Upper lobe of left lung (tissue), 6 donors: ENCODE measurements at regions not wholly inside any gene's neighbourhood (a gene's known extent, or its start where the extent isn't known, plus 50 kb on each side); places are given as distances from the start of the nearest gene placed in this dataset.

ENCODE experiments used
- ATAC-seq, 2 donors: fragments of 200-7000 bp; cut with Tn5 transposase; one replicate each; pipeline ENCODE4 v1.9.1; 2022; ENCODE audit warnings: mild to moderate bottlenecking in 2 of 2, moderate library complexity in 2 of 2; ENCODE audit not compliant: low FRiP score in 2 of 2
- DNase-seq, 2 donors: peaks; one replicate each; pipeline ENCODE4 v3.0.0-alpha.2; 2019 to 2020
- H3K27ac ChIP-seq, 4 donors: fragments of 200-600 bp; sonication (generic); one replicate each; pipeline ENCODE4 v1.5.1; 2016 to 2019
- H3K27me3 ChIP-seq, 4 donors: fragments of 200-600 bp; sonication (generic); one replicate each; pipeline ENCODE4 v1.5.1; 2017 to 2019
- H3K36me3 ChIP-seq, 4 donors: fragments of 200-600 bp; sonication (generic); one replicate each; pipeline ENCODE4 v1.5.1; 2016 to 2019
- H3K4me1 ChIP-seq, 4 donors: fragments of 200-600 bp; sonication (generic); one replicate each; pipeline ENCODE4 v1.5.1; 2018 to 2019
- H3K4me3 ChIP-seq, 4 donors: fragments of 200-600 bp; sonication (generic); one replicate each; pipeline ENCODE4 v1.5.1; 2017 to 2019; ENCODE audit warnings: mild to moderate bottlenecking in 2 of 4, moderate library complexity in 1 of 4
- H3K9me3 ChIP-seq, 4 donors: fragments of 200-600 bp; sonication (generic); one replicate each; pipeline ENCODE4 v1.5.1; 2018 to 2019
- EP300 ChIP-seq, 4 donors: sonication (generic); formaldehyde crosslinking; IDR thresholded peaks; one replicate each; pipeline ENCODE4 v1.5.1; 2017; ENCODE audit warnings: antibody characterized with exemption in 4 of 4, control low read depth in 2 of 4
- POLR2A ChIP-seq, 4 donors: fragments of 450-650 bp; IDR thresholded peaks; one replicate each; pipeline ENCODE4 v1.5.1; 2016 to 2017; ENCODE audit warnings: antibody characterized with exemption in 4 of 4, mild to moderate bottlenecking in 2 of 4
- POLR2AphosphoS5 ChIP-seq, 2 donors: sonication (generic); formaldehyde crosslinking; IDR thresholded peaks; one replicate each; pipeline ENCODE4 v1.5.1; 2017; ENCODE audit warnings: antibody characterized with exemption in 2 of 2
- WGBS, 2 donors: methylation state at CpG; one replicate each; pipeline ENCODE4 v1.1.5; 2017 to 2018; 5-methylcytosine and 5-hydroxymethylcytosine counted together
- TF ChIP-seq, protein P1 (sequence below), 6 experiments: fragments of 450-650 bp in 4 of 6; fragments of 200-600 bp in 2 of 6; sonication (generic) in 2 of 6; IDR thresholded peaks; one replicate each; pipeline ENCODE4 v1.5.1; 2016 to 2019; ENCODE audit warnings: antibody characterized with exemption in 6 of 6
- donor health status: DM: no; HTN: no; CAD: no; lungs with moderate emphysema.
- donor health status: DM: no; HTN: yes; CAD: no; lungs with severe emphysema.

DNA sequence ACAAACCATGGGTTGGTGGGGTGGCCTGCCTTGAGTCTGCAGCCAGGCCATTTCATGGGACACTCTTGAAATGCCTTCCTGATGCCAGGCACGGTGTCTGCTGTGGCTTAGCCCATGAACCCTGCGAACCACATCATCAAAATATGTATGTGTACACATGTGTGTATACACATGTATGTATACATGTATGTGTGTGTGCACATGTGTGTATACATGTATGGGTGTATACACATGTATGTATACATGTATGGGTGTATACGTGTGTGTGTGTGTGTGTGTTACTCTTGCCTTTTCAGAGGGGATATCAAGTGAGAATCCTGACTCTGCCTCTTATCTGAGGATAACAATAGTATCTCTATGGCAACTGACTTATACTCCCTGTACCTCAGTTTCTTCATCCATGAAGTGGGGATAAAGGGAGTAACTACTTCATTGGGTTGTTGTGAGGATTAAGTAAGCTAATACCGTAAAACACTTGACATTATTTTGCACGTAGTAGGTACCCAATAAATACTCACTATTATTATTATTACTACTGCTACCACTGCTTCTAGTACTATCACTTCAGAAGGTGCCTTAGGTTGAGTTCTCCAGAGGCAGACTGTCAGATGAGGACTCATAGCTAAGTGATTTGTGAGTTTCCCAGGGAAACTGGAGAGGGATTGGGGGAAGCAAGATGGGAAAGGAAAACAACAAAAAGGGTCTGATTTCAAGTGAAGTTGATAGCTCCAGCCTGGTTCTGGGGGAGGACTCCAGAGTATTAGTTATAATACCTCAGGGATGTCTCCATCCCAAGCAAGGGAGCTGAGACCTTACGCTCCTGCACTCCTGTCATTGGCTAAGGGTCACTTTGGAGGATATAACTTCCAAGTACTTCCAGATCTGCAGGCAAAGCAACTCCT lies 110.5 kb downstream of the VEGFA start:
- Histone ChIP-seq H3K4me1 (no peaks in the 10 kb centered on the region), H3K9me3 (no peaks in the 10 kb centered on the region), H3K36me3 (no peaks in the 10 kb centered on the region), H3K27me3 (no peaks in the 10 kb centered on the region), H3K4me3 (no peak overlapping the region), H3K27ac (no peak overlapping the region)
- TF ChIP-seq POLR2AphosphoS5 (IDR thresholded peaks at IDR 0.05) (no peak), POLR2A (IDR thresholded peaks at IDR 0.05) (no peak), EP300 (IDR thresholded peaks at IDR 0.05) (no peak)
- TF ChIP-seq, protein P1, sequence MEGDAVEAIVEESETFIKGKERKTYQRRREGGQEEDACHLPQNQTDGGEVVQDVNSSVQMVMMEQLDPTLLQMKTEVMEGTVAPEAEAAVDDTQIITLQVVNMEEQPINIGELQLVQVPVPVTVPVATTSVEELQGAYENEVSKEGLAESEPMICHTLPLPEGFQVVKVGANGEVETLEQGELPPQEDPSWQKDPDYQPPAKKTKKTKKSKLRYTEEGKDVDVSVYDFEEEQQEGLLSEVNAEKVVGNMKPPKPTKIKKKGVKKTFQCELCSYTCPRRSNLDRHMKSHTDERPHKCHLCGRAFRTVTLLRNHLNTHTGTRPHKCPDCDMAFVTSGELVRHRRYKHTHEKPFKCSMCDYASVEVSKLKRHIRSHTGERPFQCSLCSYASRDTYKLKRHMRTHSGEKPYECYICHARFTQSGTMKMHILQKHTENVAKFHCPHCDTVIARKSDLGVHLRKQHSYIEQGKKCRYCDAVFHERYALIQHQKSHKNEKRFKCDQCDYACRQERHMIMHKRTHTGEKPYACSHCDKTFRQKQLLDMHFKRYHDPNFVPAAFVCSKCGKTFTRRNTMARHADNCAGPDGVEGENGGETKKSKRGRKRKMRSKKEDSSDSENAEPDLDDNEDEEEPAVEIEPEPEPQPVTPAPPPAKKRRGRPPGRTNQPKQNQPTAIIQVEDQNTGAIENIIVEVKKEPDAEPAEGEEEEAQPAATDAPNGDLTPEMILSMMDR (IDR thresholded peaks at IDR 0.05) = no peak
- WGBS, 2 donors = 82 to 89% methylated on average over 6 of the region's 6 CpGs
- DNase-seq = no peak
- no peak for ATAC-seq

DNA sequence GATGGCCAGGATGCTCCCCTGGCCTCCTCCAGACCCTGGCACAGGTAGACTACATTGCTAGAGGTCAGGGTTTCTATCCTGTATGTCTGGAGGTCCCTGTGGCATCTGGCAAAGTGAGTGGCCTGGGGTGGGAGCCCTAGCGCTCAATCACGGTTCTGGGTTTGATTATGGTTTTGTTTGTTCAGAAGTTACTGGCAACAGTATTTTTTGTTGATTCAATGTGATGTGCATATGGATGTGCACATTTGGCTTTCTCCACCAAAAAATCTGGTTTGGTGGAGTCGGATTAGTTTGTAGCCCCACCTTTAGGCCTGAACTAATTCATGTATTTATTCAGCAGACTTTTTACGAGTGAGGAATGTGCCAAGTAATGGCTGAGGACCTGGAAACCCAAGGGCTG lies 109.7 kb downstream of the VEGFA start:
- no peak for DNase-seq
- no peaks in the 10 kb centered on the region for H3K36me3 ChIP-seq
- TF ChIP-seq POLR2AphosphoS5 (IDR thresholded peaks at IDR 0.05) = no peak
- no peaks in the 10 kb centered on the region for H3K27me3 ChIP-seq
- no peak for ATAC-seq
- no peak overlapping the region for H3K4me3 ChIP-seq
- H3K27ac ChIP-seq = no peak overlapping the region
- H3K4me1 ChIP-seq = no peaks in the 10 kb centered on the region
- H3K9me3 ChIP-seq = no peaks in the 10 kb centered on the region
- 83 to 84% methylated on average over 3 to 4 of the region's 4 CpGs for WGBS, 2 donors

- H3K27ac ChIP-seq = no peak overlapping the region
- H3K4me3 ChIP-seq = no peak overlapping the region
- H3K9me3 ChIP-seq = no peaks in the 10 kb centered on the region
- no peak for TF ChIP-seq EP300 (IDR thresholded peaks at IDR 0.05)
- no peak for TF ChIP-seq POLR2A (IDR thresholded peaks at IDR 0.05)
- TF ChIP-seq POLR2AphosphoS5 (IDR thresholded peaks at IDR 0.05) = no peak
- TF ChIP-seq, protein P1 (IDR thresholded peaks at IDR 0.05) = no peak
- H3K4me1 ChIP-seq = no peaks in the 10 kb centered on the region
- 40 to 87% methylated on average over 3 to 11 of the region's 11 CpGs for WGBS, 2 donors
- no peaks in the 10 kb centered on the region for H3K27me3 ChIP-seq
- no peak for ATAC-seq
- no peaks in the 10 kb centered on the region for H3K36me3 ChIP-seq
- no peak for DNase-seq
These were observed 108.9 kb downstream of the VEGFA start for GRCh38 chr6:43878823-43879495.

DNA sequence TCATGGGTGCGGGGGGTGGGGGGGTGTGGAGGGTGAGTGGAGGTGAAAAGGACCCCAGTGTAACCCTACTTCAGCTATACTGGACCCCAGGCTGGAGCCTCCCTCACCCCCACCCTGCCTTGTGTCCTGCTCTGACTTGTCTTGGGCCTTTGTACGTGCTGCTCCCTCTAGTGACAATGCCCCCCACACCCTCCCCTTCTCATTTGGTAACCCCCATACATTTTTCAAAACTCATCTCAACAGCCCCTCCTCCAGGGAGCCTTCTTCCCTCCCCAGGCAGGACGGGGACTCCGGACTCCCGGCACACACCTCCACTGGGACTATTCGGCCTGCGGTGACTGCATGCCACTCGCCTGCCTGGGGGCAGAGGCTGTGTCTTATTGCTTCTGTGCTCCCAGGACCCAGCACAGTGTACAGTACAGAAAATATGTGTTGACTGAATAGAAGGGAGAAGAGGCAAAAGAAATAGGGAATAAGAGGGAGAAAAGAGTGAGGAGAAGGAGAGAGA lies 108.2 kb downstream of the VEGFA start:
- DNase-seq = no peak
- TF ChIP-seq EP300 (IDR thresholded peaks at IDR 0.05) = no peak
- TF ChIP-seq, protein P1 (IDR thresholded peaks at IDR 0.05) = no peak
- TF ChIP-seq POLR2A (IDR thresholded peaks at IDR 0.05) = no peak
- no peak for TF ChIP-seq POLR2AphosphoS5 (IDR thresholded peaks at IDR 0.05)
- no peaks in the 10 kb centered on the region for H3K9me3 ChIP-seq
- H3K27ac ChIP-seq = no peak overlapping the region
- H3K4me3 ChIP-seq = no peak overlapping the region
- H3K27me3 ChIP-seq = no peaks in the 10 kb centered on the region
- no peaks in the 10 kb centered on the region for H3K4me1 ChIP-seq
- WGBS, 2 donors = 92 to 94% methylated on average over 8 of the region's 8 CpGs
- H3K36me3 ChIP-seq = no peaks in the 10 kb centered on the region
- ATAC-seq = no peak

- TF ChIP-seq POLR2A (IDR thresholded peaks at IDR 0.05) = no peak
- TF ChIP-seq POLR2AphosphoS5 (IDR thresholded peaks at IDR 0.05) = no peak
- TF ChIP-seq, protein P1 (IDR thresholded peaks at IDR 0.05) = no peak
- no peak for TF ChIP-seq EP300 (IDR thresholded peaks at IDR 0.05)
- Histone ChIP-seq H3K27me3 (no peaks in the 10 kb centered on the region), H3K27ac (no peak overlapping the region), H3K36me3 (no peaks in the 10 kb centered on the region), H3K4me1 (no peaks in the 10 kb centered on the region), H3K9me3 (no peaks in the 10 kb centered on the region), H3K4me3 (no peak overlapping the region)
- ATAC-seq = no peak
- 93 to 96% methylated on average over 9 to 10 of the region's 10 CpGs for WGBS, 2 donors
- no peak for DNase-seq
These were observed 107.6 kb downstream of the VEGFA start for GRCh38 chr6:43877463-43878126.
